HUES48 (cell line): ENCODE measurements at regions not wholly inside any gene's neighbourhood (a gene's known extent, or its start where the extent isn't known, plus 50 kb on each side); places are given as distances from the start of the nearest gene placed in this dataset.

Source experiments
- H3K27ac ChIP-seq: one replicate; pipeline ENCODE4 v1.7.0; 2013; ENCODE audit warnings: low read depth, low read length, inconsistent platforms
- H3K27me3 ChIP-seq: 2 replicates; pipeline ENCODE4 v1.6.1; 2013; ENCODE audit warnings: mild to moderate bottlenecking, low read length; ENCODE audit not compliant: control insufficient read depth, insufficient read depth
- H3K36me3 ChIP-seq: 2 replicates; pipeline ENCODE4 v1.6.1; 2013; ENCODE audit warnings: low read length; ENCODE audit not compliant: control insufficient read depth, insufficient read depth
- H3K4me1 ChIP-seq: 2 replicates; pipeline ENCODE4 v1.6.1; 2013; ENCODE audit warnings: mild to moderate bottlenecking, low read length; ENCODE audit not compliant: control insufficient read depth, insufficient read depth
- H3K4me3 ChIP-seq: 2 replicates; pipeline ENCODE4 v1.5.1; 2013; ENCODE audit warnings: mild to moderate bottlenecking, low read depth, low read length
- H3K9ac ChIP-seq: 2 replicates; pipeline ENCODE4 v1.6.1; 2013; ENCODE audit warnings: mild to moderate bottlenecking, low read depth, low read length, moderate library complexity
- H3K9me3 ChIP-seq: 2 replicates; pipeline ENCODE4 v1.6.1; 2013; ENCODE audit warnings: low read length; ENCODE audit not compliant: control insufficient read depth, insufficient read depth

GRCh38 chrX:43121637-43122036 is 343.7 kb upstream of the PPP1R2C start:
- Histone ChIP-seq H3K9me3 (peaks cover 5% of the 10 kb centered on the region; the same call in 1 of the 2 replicates), H3K4me3 (no peak overlapping the region), H3K36me3 (no peaks in the 10 kb centered on the region), H3K27ac (no peak overlapping the region), H3K27me3 (no peaks in the 10 kb centered on the region; the same call in 1 of the 2 replicates), H3K4me1 (no peaks in the 10 kb centered on the region), H3K9ac (no peak overlapping the region)

GRCh38 chrX:43139645-43140044 is 361.7 kb upstream of the PPP1R2C start:
- Histone ChIP-seq H3K36me3 (no peaks in the 10 kb centered on the region), H3K9ac (no peak overlapping the region), H3K9me3 (no peaks in the 10 kb centered on the region; the same call in 1 of the 2 replicates), H3K4me3 (no peak overlapping the region), H3K4me1 (no peaks in the 10 kb centered on the region), H3K27me3 (no peaks in the 10 kb centered on the region), H3K27ac (no peak overlapping the region)

GRCh38 chrX:43140582-43140981 is 362.6 kb upstream of the PPP1R2C start:
- Histone ChIP-seq H3K27ac (no peak overlapping the region), H3K36me3 (no peaks in the 10 kb centered on the region), H3K9ac (no peak overlapping the region), H3K4me3 (no peak overlapping the region), H3K9me3 (no peaks in the 10 kb centered on the region), H3K27me3 (no peaks in the 10 kb centered on the region), H3K4me1 (no peaks in the 10 kb centered on the region)

GRCh38 chrX:43141885-43142284 is 363.9 kb upstream of the PPP1R2C start:
- no peaks in the 10 kb centered on the region for H3K27me3 ChIP-seq
- no peak overlapping the region for H3K4me3 ChIP-seq
- H3K36me3 ChIP-seq: no peaks in the 10 kb centered on the region
- no peak overlapping the region for H3K9ac ChIP-seq
- H3K27ac ChIP-seq: no peak overlapping the region
- no peaks in the 10 kb centered on the region for H3K4me1 ChIP-seq
- H3K9me3 ChIP-seq: no peaks in the 10 kb centered on the region

GRCh38 chrX:43148305-43148704 is 370.3 kb upstream of the PPP1R2C start:
- H3K4me1 ChIP-seq: peaks cover 4% of the 10 kb centered on the region
- no peak overlapping the region for H3K4me3 ChIP-seq
- H3K9ac ChIP-seq: no peak overlapping the region
- no peaks in the 10 kb centered on the region for H3K27me3 ChIP-seq
- no peak overlapping the region for H3K27ac ChIP-seq
- no peaks in the 10 kb centered on the region for H3K36me3 ChIP-seq
- H3K9me3 ChIP-seq: peaks cover 5% of the 10 kb centered on the region; the same call in 1 of the 2 replicates

GRCh38 chrX:43165343-43165920 is 387.5 kb upstream of the PPP1R2C start:
- Histone ChIP-seq H3K27me3 (no peaks in the 10 kb centered on the region), H3K9me3 (peaks cover 3% of the 10 kb centered on the region; the same call in 1 of the 2 replicates), H3K9ac (no peak overlapping the region), H3K27ac (no peak overlapping the region), H3K36me3 (no peaks in the 10 kb centered on the region), H3K4me1 (peaks cover 7% of the 10 kb centered on the region; the same call in 1 of the 2 replicates), H3K4me3 (no peak overlapping the region)

GRCh38 chrX:43166874-43167273 is 388.9 kb upstream of the PPP1R2C start:
- Histone ChIP-seq H3K9ac (no peak overlapping the region), H3K4me1 (peaks cover 7% of the 10 kb centered on the region; the same call in 1 of the 2 replicates), H3K36me3 (no peaks in the 10 kb centered on the region), H3K4me3 (no peak overlapping the region), H3K27ac (no peak overlapping the region), H3K9me3 (peaks cover 3% of the 10 kb centered on the region; the same call in 1 of the 2 replicates), H3K27me3 (no peaks in the 10 kb centered on the region)

- Histone ChIP-seq H3K9me3 (peaks cover 17% of the 10 kb centered on the region), H3K4me1 (no peaks in the 10 kb centered on the region), H3K4me3 (no peak overlapping the region), H3K36me3 (no peaks in the 10 kb centered on the region), H3K27me3 (no peaks in the 10 kb centered on the region; the same call in 1 of the 2 replicates), H3K9ac (no peak overlapping the region), H3K27ac (no peak overlapping the region)
Measured at GRCh38 chrX:43175434-43175833, 397.5 kb upstream of the PPP1R2C start.

GRCh38 chrX:43176686-43177085 is 398.7 kb upstream of the PPP1R2C start:
- no peak overlapping the region for H3K9ac ChIP-seq
- no peaks in the 10 kb centered on the region for H3K36me3 ChIP-seq
- H3K27ac ChIP-seq: no peak overlapping the region

GRCh38 chrX:43188296-43188695 is 410.3 kb upstream of the PPP1R2C start:
- Histone ChIP-seq H3K27ac (no peak overlapping the region), H3K36me3 (no peaks in the 10 kb centered on the region), H3K9ac (no peak overlapping the region), H3K4me3 (no peak overlapping the region), H3K9me3 (peaks cover 8% of the 10 kb centered on the region), H3K4me1 (no peaks in the 10 kb centered on the region), H3K27me3 (no peaks in the 10 kb centered on the region; the same call in 1 of the 2 replicates)

More at GRCh38 chrX:43176686-43177085, 398.7 kb upstream of the PPP1R2C start:
- Histone ChIP-seq H3K4me3 (no peak overlapping the region), H3K27me3 (no peaks in the 10 kb centered on the region; the same call in 1 of the 2 replicates), H3K9me3 (peaks cover 17% of the 10 kb centered on the region), H3K4me1 (0 out of 2 replicates have a peak, but pooled peaks cover 4% of the 10 kb centered on the region)

GRCh38 chrX:43211570-43211969 is 433.6 kb upstream of the PPP1R2C start:
- Histone ChIP-seq H3K9ac (no peak overlapping the region), H3K9me3 (peaks cover 31% of the 10 kb centered on the region), H3K27ac (no peak overlapping the region), H3K27me3 (no peaks in the 10 kb centered on the region; the same call in 1 of the 2 replicates), H3K4me3 (no peak overlapping the region), H3K36me3 (no peaks in the 10 kb centered on the region), H3K4me1 (no peaks in the 10 kb centered on the region)
